ENCODE measurements at regions not wholly inside any gene's neighbourhood (a gene's known extent, or its start where the extent isn't known, plus 50 kb on each side); places are given as distances from the start of the nearest gene placed in this dataset.

DNA sequence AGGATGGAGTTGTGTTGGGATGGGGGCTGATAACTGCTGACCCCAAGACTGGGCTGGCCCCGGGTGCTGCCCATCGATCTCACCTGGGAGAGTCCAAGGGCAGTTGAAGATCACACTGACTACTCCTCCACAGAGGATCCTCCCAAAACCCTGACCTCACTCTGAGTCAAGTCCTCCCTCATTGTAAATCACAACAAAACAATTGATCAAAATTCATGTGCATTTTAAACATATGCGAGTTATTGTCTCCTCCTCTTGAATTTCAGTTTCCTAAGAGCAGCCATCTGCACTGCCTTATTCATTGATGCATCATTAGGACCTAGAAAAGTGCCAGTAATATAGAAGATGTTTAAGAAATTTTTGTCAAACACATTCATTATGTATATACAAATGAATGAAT lies 273.6 kb downstream of the C1orf94 start:
- Histone ChIP-seq H3K27me3 (ENCODE audit: insufficient read depth, low read length) (no peaks in the 10 kb centered on the region), H3K36me3 (ENCODE audit: insufficient read depth, low read length) (no peaks in the 10 kb centered on the region), H3K27ac (ENCODE audit: low read depth, low read length) (no peak overlapping the region), H3K4me1 (ENCODE audit: insufficient read depth, low read length) (no peaks in the 10 kb centered on the region), H3K4me3 (ENCODE audit: low read length in 2 of 2) (no peak overlapping the region), H3K9me3 (ENCODE audit: control insufficient read depth in 1 of 2, low read length in 2 of 2) (no peaks in the 10 kb centered on the region)
- Mint-ChIP-seq H3K9me3 (peaks cover 0 to 2% (median 0%) of the 10 kb centered on the region in 8 donors), H3K4me1 (no peaks in the 10 kb centered on the region), H3K36me3 (no peaks in the 10 kb centered on the region), H3K27ac (no peak overlapping the region), H3K4me3 (no peak overlapping the region), H3K27me3 (peaks cover 8 to 13% of the 10 kb centered on the region in 2 donors)
- intact Hi-C loops (cut with micrococcal nuclease): no loop called here
- ChIA-PET CTCF (ENCODE audit: partially characterized antibody) (no interaction called here), POLR2A (ENCODE audit: partially characterized antibody) (no interaction called here)
- DNase-seq: no peak

DNA sequence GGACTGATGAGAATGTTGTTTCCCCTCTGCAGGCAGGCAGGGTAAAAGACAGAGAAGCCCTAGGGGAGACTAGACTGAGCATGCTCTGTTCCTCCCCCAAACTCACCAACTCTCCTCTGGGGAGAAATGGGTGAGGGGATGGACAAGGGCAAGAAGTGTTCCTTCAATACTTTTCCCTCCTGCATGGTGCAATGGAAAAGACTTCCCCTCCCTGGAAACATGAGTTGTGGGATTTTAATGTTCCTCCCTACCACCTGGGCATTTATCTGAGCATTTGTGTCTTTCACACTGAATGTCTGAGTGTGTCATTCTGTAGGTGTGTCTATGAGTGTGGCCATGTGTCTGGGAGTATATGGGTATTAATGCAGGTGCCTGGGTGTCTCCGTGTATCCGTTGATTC lies 275.7 kb downstream of the C1orf94 start:
- H3K4me3 Mint-ChIP-seq: no peak overlapping the region
- no peaks in the 10 kb centered on the region for H3K27me3 ChIP-seq (ENCODE audit: insufficient read depth, low read length)
- no peak overlapping the region for H3K4me3 ChIP-seq (ENCODE audit: low read length in 2 of 2)
- no peaks in the 10 kb centered on the region for H3K4me1 ChIP-seq (ENCODE audit: insufficient read depth, low read length)
- intact Hi-C loops (cut with micrococcal nuclease): no loop called here
- H3K36me3 ChIP-seq (ENCODE audit: insufficient read depth, low read length): no peaks in the 10 kb centered on the region
- peaks cover 0 to 2% (median 0%) of the 10 kb centered on the region in 8 donors for H3K9me3 Mint-ChIP-seq
- POLR2A ChIA-PET (ENCODE audit: partially characterized antibody): no interaction called here
- no peak overlapping the region for H3K27ac ChIP-seq (ENCODE audit: low read depth, low read length)
- no peak for DNase-seq
- no peaks in the 10 kb centered on the region for H3K4me1 Mint-ChIP-seq
- no peaks in the 10 kb centered on the region for H3K36me3 Mint-ChIP-seq
- H3K27me3 Mint-ChIP-seq: peaks cover 5 to 7% of the 10 kb centered on the region in 2 donors
- CTCF ChIA-PET (ENCODE audit: partially characterized antibody): no interaction called here
- H3K9me3 ChIP-seq (ENCODE audit: control insufficient read depth in 1 of 2, low read length in 2 of 2): no peaks in the 10 kb centered on the region
- no peak overlapping the region for H3K27ac Mint-ChIP-seq

DNA sequence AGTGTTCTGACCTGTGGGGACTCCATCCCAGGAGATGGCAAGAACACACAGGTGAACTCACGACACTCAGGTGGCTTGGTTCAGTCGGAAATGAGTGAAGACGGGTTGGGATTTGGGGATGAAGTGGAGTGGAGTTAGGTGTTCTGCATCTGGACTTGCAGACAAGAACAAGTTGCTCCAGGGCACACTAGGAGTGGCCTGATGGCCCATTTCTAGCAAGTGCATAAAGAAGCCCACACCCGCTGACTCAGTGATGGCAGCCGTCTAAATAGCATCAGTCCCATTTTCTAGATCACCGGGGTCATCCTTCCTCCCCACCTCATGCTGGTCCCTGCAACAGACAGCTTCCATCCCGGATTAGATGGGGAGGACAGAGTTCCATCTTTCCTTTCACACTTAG lies 278.4 kb downstream of the C1orf94 start:
- no peak overlapping the region for H3K4me3 ChIP-seq (ENCODE audit: low read length in 2 of 2)
- H3K36me3 ChIP-seq (ENCODE audit: insufficient read depth, low read length): no peaks in the 10 kb centered on the region
- intact Hi-C loops (cut with micrococcal nuclease): no loop called here
- ChIA-PET CTCF (ENCODE audit: partially characterized antibody) (no interaction called here), POLR2A (ENCODE audit: partially characterized antibody) (no interaction called here)
- peaks cover 0 to 2% (median 0%) of the 10 kb centered on the region in 8 donors for H3K9me3 Mint-ChIP-seq
- no peak overlapping the region for H3K27ac Mint-ChIP-seq
- H3K4me3 Mint-ChIP-seq: no peak overlapping the region
- no peaks in the 10 kb centered on the region for H3K4me1 ChIP-seq (ENCODE audit: insufficient read depth, low read length)
- no peak for DNase-seq
- no peaks in the 10 kb centered on the region for H3K27me3 ChIP-seq (ENCODE audit: insufficient read depth, low read length)
- no peaks in the 10 kb centered on the region for H3K36me3 Mint-ChIP-seq
- peaks cover 6 to 7% of the 10 kb centered on the region in 2 donors for H3K27me3 Mint-ChIP-seq
- no peaks in the 10 kb centered on the region for H3K9me3 ChIP-seq (ENCODE audit: control insufficient read depth in 1 of 2, low read length in 2 of 2)
- H3K27ac ChIP-seq (ENCODE audit: low read depth, low read length): no peak overlapping the region
- no peaks in the 10 kb centered on the region for H3K4me1 Mint-ChIP-seq

DNA sequence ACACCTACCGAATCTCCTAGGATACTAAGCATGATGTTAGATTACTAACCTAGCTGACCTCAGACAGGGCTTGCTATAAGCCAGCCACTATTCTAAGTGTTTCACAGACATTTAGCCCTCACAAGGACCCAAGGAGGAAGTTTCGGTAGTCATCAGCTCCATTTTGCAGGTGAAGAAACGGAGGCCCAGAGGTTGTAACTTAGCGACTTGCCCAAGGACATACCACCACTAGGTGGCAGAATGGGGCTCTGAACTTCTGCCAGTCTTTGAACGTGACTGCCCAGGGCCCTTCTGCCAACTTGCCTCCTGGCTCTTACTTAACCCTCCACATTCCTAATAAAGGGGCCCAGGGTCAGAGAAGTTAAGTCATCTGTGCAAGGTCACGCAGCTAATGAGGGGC lies 283.5 kb downstream of the C1orf94 start:
- DNase-seq: peak in 4 of 5 donors; percentile 9 to 15 (median 14)
- Mint-ChIP-seq H3K27ac (no peak overlapping the region), H3K4me3 (no peak overlapping the region), H3K27me3 (peaks cover 5 to 8% of the 10 kb centered on the region in 2 donors), H3K9me3 (no peaks in the 10 kb centered on the region), H3K4me1 (no peaks in the 10 kb centered on the region), H3K36me3 (no peaks in the 10 kb centered on the region)
- Histone ChIP-seq H3K4me3 (ENCODE audit: low read length in 2 of 2) (no peak overlapping the region), H3K36me3 (ENCODE audit: insufficient read depth, low read length) (no peaks in the 10 kb centered on the region), H3K9me3 (ENCODE audit: control insufficient read depth in 1 of 2, low read length in 2 of 2) (no peaks in the 10 kb centered on the region), H3K4me1 (ENCODE audit: insufficient read depth, low read length) (no peaks in the 10 kb centered on the region), H3K27ac (ENCODE audit: low read depth, low read length) (no peak overlapping the region), H3K27me3 (ENCODE audit: insufficient read depth, low read length) (no peaks in the 10 kb centered on the region)
- POLR2A ChIA-PET (ENCODE audit: partially characterized antibody): no interaction called here
- CTCF ChIA-PET (ENCODE audit: partially characterized antibody): interaction anchor here (1.2 to 5.3 kb wide), 4 partner anchors 9 to 283 kb away, joined by 3 to 41 read pairs (median 4); no protein-coding TSS in a partner anchor
- intact Hi-C loops (cut with micrococcal nuclease): no loop called here

DNA sequence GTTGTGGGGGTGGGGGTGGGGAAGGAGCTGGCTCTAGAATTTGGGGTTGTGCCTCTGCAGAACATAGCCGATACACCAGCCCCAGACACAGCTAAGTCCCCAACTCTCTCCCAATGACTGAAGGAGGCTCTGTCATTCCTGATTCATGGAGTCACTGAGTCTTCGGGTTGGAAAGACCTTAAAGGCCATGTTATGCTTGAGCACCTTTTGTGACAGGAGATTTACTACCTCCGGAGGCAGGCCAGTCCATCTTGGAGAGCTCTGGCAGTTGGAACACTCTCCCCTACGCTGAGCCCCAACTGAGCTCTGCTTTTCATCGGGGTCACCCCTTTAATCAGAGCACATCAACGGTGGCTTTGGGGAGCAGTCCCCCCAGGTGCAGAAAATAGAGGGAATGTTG lies 284.4 kb upstream of the GJB5 start:
- H3K4me1 ChIP-seq (ENCODE audit: insufficient read depth, low read length): no peaks in the 10 kb centered on the region
- H3K4me3 ChIP-seq (ENCODE audit: low read length in 2 of 2): no peak overlapping the region
- Mint-ChIP-seq H3K27ac (no peak overlapping the region), H3K27me3 (peaks cover 6 to 8% of the 10 kb centered on the region in 2 donors), H3K4me3 (no peak overlapping the region), H3K9me3 (peaks cover 0 to 2% (median 0%) of the 10 kb centered on the region in 8 donors), H3K4me1 (no peaks in the 10 kb centered on the region), H3K36me3 (no peaks in the 10 kb centered on the region)
- intact Hi-C loops (cut with micrococcal nuclease): no loop called here
- no peak for DNase-seq
- H3K36me3 ChIP-seq (ENCODE audit: insufficient read depth, low read length): no peaks in the 10 kb centered on the region
- ChIA-PET CTCF (ENCODE audit: partially characterized antibody) (no interaction called here), POLR2A (ENCODE audit: partially characterized antibody) (no interaction called here)
- no peaks in the 10 kb centered on the region for H3K9me3 ChIP-seq (ENCODE audit: control insufficient read depth in 1 of 2, low read length in 2 of 2)
- no peaks in the 10 kb centered on the region for H3K27me3 ChIP-seq (ENCODE audit: insufficient read depth, low read length)
- no peak overlapping the region for H3K27ac ChIP-seq (ENCODE audit: low read depth, low read length)

DNA sequence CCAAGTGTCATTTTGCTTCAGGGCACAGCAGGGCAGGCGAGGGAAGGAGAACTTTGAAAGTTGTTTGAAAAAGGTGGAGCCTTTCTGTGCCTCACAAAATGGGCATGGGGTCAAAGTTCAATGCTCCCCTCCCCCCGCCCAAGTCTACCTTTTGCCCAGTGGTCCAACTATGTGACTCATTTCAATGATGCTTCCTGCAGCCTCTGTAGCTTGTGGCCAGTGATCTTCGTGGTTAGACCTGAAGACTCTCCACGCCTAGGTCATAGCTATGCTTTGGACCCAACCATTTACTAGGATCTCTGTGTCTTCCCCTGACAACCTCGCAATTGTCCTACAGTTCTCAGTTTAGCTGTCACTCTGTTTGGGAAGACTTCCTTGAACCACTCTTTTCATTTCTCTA lies 280.3 kb upstream of the GJB5 start:
- no peaks in the 10 kb centered on the region for H3K9me3 ChIP-seq (ENCODE audit: control insufficient read depth in 1 of 2, low read length in 2 of 2)
- no peak overlapping the region for H3K4me3 ChIP-seq (ENCODE audit: low read length in 2 of 2)
- peaks cover 0 to 4% (median 0%) of the 10 kb centered on the region in 8 donors for H3K9me3 Mint-ChIP-seq
- peaks cover 9 to 16% of the 10 kb centered on the region in 2 donors for H3K27me3 Mint-ChIP-seq
- no peak overlapping the region for H3K4me3 Mint-ChIP-seq
- H3K4me1 ChIP-seq (ENCODE audit: insufficient read depth, low read length): no peaks in the 10 kb centered on the region
- intact Hi-C loops (cut with micrococcal nuclease): no loop called here
- H3K27ac ChIP-seq (ENCODE audit: low read depth, low read length): no peak overlapping the region
- H3K27me3 ChIP-seq (ENCODE audit: insufficient read depth, low read length): peaks cover 2% of the 10 kb centered on the region
- no peak for DNase-seq
- POLR2A ChIA-PET (ENCODE audit: partially characterized antibody): no interaction called here
- H3K36me3 ChIP-seq (ENCODE audit: insufficient read depth, low read length): no peaks in the 10 kb centered on the region
- H3K27ac Mint-ChIP-seq: no peak overlapping the region
- CTCF ChIA-PET (ENCODE audit: partially characterized antibody): interaction anchor here (0.6 kb wide), 1 partner anchor 50 kb away, joined by 4 read pairs; no protein-coding TSS in a partner anchor
- no peaks in the 10 kb centered on the region for H3K36me3 Mint-ChIP-seq
- H3K4me1 Mint-ChIP-seq: no peaks in the 10 kb centered on the region

DNA sequence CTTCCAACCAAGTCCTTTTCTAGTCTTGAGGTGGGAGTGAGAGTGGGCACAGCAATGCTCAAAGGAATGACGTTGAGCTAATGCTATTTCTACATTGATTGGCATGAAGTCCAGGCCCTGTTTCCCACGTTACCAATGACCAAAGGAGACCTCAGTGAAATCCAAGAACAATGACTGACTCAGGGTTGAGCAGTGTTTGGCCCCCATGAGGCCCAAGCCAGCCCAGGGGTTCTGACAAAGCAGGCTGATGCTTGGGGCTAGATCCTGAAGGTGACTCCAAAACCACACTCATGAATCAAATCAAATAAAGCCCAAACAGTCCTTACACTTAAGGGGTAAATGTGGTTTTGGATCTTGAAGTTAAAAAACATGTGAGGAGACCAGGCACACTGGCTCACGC lies 278.5 kb upstream of the GJB5 start:
- Mint-ChIP-seq H3K4me3 (no peak overlapping the region), H3K4me1 (no peaks in the 10 kb centered on the region), H3K36me3 (no peaks in the 10 kb centered on the region), H3K27me3 (peaks cover 9 to 18% of the 10 kb centered on the region in 2 donors), H3K9me3 (peaks cover 0 to 4% (median 0%) of the 10 kb centered on the region in 8 donors), H3K27ac (no peak overlapping the region)
- Histone ChIP-seq H3K4me1 (ENCODE audit: insufficient read depth, low read length) (no peaks in the 10 kb centered on the region), H3K4me3 (ENCODE audit: low read length in 2 of 2) (no peak overlapping the region), H3K27ac (ENCODE audit: low read depth, low read length) (no peak overlapping the region), H3K9me3 (ENCODE audit: control insufficient read depth in 1 of 2, low read length in 2 of 2) (no peaks in the 10 kb centered on the region), H3K36me3 (ENCODE audit: insufficient read depth, low read length) (no peaks in the 10 kb centered on the region), H3K27me3 (ENCODE audit: insufficient read depth, low read length) (peaks cover 4% of the 10 kb centered on the region)
- DNase-seq: no peak
- POLR2A ChIA-PET (ENCODE audit: partially characterized antibody): no interaction called here
- intact Hi-C loops (cut with micrococcal nuclease): no loop called here
- CTCF ChIA-PET (ENCODE audit: partially characterized antibody): no interaction called here

DNA sequence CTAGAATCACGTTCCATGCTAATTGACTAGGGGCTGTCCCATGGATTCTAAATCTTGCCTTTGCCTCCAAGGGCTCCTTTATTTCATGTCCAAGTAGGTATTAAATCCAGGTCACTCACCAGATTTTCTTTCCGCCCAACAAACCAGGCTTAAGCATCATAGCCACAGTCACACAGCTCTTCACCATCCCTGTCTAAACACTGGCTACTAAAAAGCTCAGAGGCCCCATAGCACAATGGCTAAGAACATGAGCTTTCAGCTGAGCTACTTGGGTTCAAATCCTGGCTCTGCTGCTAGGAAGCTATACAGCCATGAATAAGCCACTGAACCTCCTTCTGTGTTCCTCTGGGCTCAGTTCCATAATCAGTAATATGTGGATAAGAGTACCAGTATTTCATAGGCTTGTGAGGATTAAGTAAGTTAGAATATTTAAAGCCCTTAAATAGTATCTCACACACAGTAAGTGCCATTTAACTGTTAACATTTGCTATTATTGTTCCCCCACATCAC lies 277.2 kb upstream of the GJB5 start:
- peaks cover 12 to 18% of the 10 kb centered on the region in 2 donors for H3K27me3 Mint-ChIP-seq
- POLR2A ChIA-PET (ENCODE audit: partially characterized antibody): no interaction called here
- no peaks in the 10 kb centered on the region for H3K9me3 ChIP-seq (ENCODE audit: control insufficient read depth in 1 of 2, low read length in 2 of 2)
- no peak overlapping the region for H3K4me3 Mint-ChIP-seq
- H3K4me1 ChIP-seq (ENCODE audit: insufficient read depth, low read length): no peaks in the 10 kb centered on the region
- no peak overlapping the region for H3K27ac ChIP-seq (ENCODE audit: low read depth, low read length)
- intact Hi-C loops (cut with micrococcal nuclease): no loop called here
- DNase-seq: no peak
- no peaks in the 10 kb centered on the region for H3K36me3 ChIP-seq (ENCODE audit: insufficient read depth, low read length)
- H3K27me3 ChIP-seq (ENCODE audit: insufficient read depth, low read length): peaks cover 4% of the 10 kb centered on the region
- CTCF ChIA-PET (ENCODE audit: partially characterized antibody): interaction anchor here (1.3 kb wide), 1 partner anchor 55 kb away, joined by 3 read pairs; no protein-coding TSS in a partner anchor
- H3K4me1 Mint-ChIP-seq: no peaks in the 10 kb centered on the region
- H3K4me3 ChIP-seq (ENCODE audit: low read length in 2 of 2): no peak overlapping the region
- H3K36me3 Mint-ChIP-seq: no peaks in the 10 kb centered on the region
- no peak overlapping the region for H3K27ac Mint-ChIP-seq
- peaks cover 0 to 4% (median under 1%) of the 10 kb centered on the region in 8 donors for H3K9me3 Mint-ChIP-seq

Measured in CD4-positive, alpha-beta memory T cell (primary cell).